HG03039 (cell line): ENCODE measurements at regions not wholly inside any gene's neighbourhood (a gene's known extent, or its start where the extent isn't known, plus 50 kb on each side); places are given as distances from the start of the nearest gene placed in this dataset.
"Not testable (repeated sequence)": the region's sequence is repeated elsewhere in the genome, so short reads cannot be mapped to it uniquely, and the experiment has no call there.

Experiments
- ATAC-seq: cut with Tn5 transposase; IDR thresholded peaks from one replicate; pipeline ENCODE4 v1.9.1; 2021; ENCODE audit warnings: mild to moderate bottlenecking, moderate library complexity; ENCODE audit not compliant: unreplicated experiment

DNA sequence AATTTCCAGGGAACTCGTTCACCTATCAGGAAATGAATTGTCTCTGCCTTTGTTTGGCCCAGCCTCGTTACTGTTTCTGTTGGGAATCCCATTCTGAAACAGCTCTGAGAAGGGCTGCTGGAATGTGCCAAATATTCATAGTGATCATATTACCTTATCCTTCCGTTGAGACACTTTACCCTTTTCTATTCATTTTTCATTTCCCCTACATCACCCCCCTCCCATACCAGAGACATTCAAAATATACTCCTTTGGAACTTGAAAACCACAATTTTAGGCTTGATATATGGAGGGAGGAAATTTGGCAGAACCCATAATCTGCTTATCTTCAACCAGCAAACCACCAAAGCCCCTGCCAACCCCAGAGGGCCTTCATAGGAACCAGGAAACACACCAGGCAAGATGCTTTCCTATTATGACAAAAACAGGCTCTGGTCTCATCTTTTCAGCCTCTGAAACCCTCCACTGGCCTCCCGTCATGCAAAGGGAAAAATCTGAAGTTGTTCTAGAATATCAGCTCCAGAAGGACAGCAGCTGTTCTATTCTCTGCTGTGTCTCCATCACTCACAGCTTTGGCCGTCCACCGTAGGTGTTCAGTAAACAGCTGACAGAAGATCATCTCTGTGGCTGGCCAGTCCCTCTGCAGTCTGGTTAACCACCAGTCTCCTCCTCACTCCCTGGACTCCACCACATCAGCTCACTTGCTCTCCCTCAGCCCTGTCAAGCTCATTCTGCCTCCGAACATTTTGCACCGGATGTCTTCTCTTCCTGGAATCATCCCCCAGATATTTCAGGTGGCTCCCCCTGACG, 217.2 kb upstream of the WWC1 start:
- no peak for ATAC-seq

GRCh38 chr5:168075387-168075786, 216.1 kb upstream of the WWC1 start:
- ATAC-seq = no peak

- ATAC-seq = no peak
Observed at GRCh38 chr5:168076561-168076991, 214.9 kb upstream of the WWC1 start.

DNA sequence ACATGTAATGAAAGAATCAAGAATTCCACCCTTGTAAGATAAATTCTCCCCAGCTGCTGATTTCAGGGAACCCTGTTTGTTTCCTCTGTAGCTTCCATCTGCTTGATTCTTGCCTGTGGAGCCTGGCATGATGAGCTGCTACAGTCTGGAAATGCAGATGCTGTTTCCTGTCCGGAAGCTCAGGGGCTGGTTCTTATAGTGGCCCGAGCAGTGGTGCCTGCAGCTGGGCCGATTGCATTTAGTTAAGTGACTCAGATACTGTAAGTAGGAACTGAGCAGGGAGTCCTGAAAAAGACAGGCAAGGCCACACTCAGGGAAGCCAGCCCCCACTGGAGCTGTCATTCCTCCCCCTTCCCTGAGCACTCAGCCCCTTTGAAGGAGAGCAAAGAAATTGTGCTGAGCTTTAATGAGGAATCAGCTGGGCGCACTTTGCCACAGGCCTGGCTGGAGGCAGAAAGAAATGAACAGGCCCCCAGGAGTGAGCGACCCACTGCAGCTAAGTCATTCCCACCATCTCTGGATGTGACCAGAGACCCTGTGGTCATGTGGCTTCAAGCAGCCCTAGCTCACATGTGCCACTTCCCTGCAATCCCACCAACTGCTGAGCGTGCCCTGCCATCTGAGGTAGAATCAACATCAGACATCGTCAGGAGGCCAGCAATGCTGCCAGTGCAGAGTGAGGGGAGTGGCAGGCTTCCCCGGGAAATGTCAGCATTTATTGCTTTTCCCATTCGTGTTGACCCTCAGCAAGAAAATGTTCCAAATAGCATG, 206.0 kb upstream of the WWC1 start:
- ATAC-seq = no peak

DNA sequence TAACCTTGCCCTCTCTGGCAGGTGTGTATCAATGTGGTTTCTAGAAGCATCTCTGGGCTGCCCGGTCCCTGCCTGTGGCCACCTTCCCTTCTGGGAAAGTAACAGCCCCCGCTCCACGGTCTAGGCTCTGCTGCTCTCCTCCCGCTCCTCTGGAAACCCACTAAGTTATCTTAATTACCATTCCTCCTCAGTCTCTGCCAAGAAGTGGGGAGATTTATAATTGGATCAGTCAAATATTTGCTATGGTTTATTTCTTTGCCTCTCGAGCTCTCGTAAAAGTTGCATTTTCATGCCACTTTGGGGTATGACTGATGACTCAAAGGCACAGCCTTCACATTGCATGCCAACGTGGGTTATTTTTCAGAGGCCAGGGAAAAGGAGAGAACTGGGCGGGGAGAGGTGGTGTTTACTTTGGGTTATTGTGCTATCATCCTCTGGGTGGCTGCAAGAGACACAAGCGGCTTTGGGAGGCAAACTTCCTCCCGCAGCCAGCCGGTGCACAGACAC, 205.3 kb upstream of the WWC1 start:
- ATAC-seq = no peak

GRCh38 chr5:168086746-168087145, 204.7 kb upstream of the WWC1 start:
- ATAC-seq = no peak

DNA sequence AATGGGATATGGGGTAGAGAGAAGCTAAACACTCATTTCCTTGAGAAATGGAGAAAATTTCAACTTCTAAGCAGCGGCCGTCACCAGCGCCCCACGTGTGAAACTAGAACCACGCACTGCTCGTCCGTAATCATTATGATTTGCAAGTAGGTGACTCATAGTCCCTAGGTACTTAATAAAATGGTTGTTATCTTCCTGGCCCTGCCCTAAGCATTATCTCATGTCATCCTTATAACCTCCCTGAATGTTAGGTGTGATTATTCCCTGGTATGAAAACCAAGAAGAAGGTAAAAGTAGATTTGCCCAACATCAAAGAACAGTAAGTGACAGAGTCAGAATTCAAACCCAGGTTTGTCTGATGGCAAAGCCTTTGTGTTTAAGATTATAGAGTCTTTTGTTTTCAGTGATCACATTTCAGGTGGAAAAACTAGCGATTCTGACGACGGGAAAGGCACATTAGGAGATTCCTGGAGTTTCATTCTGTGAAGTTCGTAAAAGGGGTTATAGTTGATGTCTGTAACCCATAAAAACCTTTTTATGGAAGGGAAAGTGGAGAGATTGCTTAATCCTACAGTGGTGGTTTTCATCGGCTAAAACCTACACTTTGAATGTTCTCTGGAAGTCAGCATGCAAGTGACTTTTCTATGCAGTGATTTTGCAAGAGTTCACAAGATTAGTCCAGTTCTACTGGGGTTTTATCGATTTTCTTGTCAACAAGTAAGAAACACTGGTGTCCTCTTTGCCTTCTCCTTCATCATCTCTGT, 202.9 kb upstream of the WWC1 start:
- no peak for ATAC-seq

DNA sequence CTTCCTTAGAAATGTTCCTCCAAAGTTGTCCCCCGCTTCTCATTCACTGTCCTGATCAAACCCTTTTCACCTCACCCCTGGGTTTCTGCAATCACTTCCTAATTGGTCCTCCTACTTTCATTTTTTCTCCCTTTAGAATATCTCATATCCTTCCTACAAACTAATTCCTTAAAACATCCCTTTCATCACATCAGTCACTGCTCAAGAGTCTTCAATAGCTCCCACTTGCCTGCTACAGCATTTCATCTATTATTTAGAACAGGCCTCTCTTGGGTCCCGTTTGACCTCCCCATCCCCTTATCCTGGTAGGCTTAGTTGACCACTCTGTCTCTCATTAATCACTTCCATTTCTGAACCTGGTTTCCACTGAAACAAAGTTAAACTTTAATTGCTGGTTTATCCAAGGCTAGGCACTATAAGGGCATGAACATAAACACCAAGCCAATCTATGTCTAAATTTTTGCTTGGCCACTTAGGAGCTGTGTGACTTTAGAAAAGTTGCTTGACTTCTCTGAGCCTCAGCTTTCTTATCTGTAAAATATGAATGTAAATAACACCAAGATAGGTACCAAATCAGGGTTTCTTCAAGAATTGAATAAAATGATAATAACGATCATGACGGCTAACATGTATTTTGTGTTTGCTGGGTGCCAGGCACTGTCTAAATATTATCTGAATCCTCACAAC, 202.1 kb upstream of the WWC1 start:
- ATAC-seq = no peak

DNA sequence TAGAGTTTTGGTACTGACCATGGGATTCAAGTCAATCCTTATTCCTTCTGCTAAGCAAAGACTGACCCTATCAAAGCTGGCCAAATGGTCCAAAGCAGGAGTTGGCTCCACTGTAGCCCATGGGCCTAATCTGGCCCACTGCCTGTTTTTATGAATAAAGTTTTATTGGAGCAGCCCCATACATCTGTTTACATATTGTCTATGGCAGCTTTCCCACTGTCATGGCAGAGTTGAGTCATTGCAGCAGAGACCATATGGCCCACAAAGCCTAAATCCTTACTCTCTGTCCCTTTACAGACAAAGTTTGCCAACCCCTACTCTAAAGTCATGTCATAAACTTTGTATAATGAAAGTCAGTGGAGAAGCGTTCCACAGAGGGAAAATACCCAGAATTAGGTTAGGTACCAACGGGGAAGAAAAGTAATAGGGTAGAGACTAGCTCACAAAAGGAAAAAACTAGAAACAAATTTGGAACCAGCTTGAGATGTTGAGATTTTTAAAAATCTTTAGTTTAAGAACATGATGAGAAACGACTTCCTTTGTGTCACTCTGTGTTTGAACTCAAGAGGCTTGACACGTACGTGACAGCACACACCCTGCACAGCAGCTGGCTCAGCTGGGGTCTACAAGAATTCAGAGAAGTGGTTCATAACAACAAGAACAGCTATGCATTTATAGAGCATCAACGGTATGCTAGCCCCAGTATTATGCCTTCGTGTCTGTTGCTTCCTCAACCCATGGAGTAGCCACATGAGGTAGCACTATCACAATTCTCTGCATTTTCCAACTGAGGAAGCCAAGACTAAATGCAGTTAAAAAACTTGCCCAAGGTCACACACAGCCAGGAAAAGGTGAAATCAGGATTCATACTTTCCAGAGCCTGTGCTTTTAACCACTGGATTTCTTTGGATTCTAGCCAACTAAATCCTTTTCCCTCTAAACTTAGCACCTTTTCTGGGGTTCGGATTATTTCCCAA, 198.9 kb upstream of the WWC1 start:
- no peak for ATAC-seq

DNA sequence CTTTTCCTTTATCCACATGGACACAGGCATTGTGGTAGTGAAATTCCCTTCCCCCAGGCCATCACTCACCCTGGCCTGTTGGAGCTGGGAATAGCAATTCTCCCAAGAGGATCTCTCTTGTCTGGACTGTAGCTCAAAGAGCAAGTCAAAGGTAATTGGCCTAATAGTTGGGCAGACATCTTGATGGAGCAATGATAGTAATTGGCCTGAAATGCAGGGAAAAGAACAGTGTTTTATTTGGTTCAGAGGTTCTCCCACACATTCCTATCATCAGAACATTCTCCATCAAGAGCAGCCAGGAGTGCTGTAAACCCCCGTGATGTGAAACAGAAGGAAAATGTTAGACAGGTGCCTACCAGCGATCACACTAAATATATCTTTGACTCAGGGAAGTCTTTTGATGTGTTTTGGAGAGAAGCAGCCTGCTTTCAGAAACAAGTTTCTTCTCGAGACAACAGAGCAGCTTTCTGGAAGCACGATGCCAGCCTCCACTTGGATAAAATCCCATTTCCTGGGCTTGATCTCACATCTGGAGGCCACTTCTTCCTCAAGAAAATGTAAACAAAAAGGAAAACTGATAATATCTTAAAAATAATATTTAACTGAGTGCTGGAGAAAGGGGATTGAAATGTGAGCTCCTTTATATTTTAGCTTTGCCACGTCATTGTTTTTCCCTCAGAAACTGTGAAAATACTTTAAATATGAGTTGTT, 198.1 kb upstream of the WWC1 start:
- no peak for ATAC-seq

- no peak for ATAC-seq
Observed at GRCh38 chr5:168096525-168096924, 194.9 kb upstream of the WWC1 start.

DNA sequence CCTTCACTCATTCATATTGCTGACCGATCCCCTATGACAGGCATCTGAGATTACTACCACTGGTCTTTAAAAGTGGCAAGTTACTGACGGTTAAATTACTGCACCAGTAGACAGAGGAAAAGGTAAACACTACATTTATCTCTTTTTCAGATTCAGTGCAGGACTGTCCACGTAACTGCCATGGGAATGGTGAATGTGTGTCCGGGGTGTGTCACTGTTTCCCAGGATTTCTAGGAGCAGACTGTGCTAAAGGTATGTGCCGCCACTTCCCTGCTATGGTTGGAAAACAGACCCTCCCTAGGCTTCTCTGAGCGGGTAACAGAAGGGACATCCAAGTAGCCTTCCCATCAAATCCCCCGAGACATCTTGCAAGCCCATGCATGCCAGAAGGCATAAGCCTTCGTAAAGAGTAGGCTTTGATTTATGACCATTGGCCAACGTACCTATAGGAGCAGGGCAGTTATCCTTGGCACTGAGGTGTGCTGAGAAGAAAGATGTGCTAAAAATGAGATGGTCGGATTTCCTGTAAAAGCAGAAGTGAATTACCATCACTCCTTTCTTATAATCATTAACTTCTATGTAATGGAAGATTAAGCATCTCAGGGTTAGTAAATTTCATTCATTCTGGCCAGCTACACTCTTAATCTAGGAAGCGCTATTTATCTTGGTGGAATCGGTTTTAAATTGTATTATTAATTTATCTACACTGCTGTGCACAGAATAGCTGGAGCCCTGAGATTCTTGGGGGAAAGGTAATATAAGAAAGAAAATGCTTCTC, 193.4 kb upstream of the WWC1 start:
- no peak for ATAC-seq

GRCh38 chr5:168101352-168101751, 190.1 kb upstream of the WWC1 start:
- ATAC-seq = no peak

- ATAC-seq = not testable (repeated sequence)
Observed at GRCh38 chr5:168103018-168103417, 188.4 kb upstream of the WWC1 start.

- no peak for ATAC-seq
Observed at GRCh38 chr5:168104350-168104749, 187.1 kb upstream of the WWC1 start.

- no peak for ATAC-seq
Observed at GRCh38 chr5:168104811-168105481, 186.5 kb upstream of the WWC1 start.

- ATAC-seq = no peak
Observed at GRCh38 chr5:168106008-168106761, 185.3 kb upstream of the WWC1 start.
